M059J (cell line): ENCODE measurements at regions not wholly inside any gene's neighbourhood (a gene's known extent, or its start where the extent isn't known, plus 50 kb on each side); places are given as distances from the start of the nearest gene placed in this dataset.
"Not testable (repeated sequence)": the region's sequence is repeated elsewhere in the genome, so short reads cannot be mapped to it uniquely, and the experiment has no call there.

Experiments used
- DNase-seq: peaks from one replicate; pipeline ENCODE4 v3.0.0-alpha.2; 2012; ENCODE audit warnings: low read depth

- peak; percentile 19 for DNase-seq
Observed at GRCh38 chr5:147081311-147081764, 153.5 kb upstream of the STK32A start.

- DNase-seq, result no peak
Observed at GRCh38 chr5:147084702-147085101, 150.1 kb upstream of the STK32A start.

- no peak for DNase-seq
Observed at GRCh38 chr5:147085409-147085808, 149.4 kb upstream of the STK32A start.

GRCh38 chr5:147092044-147092443 is 142.8 kb upstream of the STK32A start:
- no peak for DNase-seq

GRCh38 chr5:147093138-147093537 is 141.7 kb upstream of the STK32A start:
- no peak for DNase-seq

GRCh38 chr5:147095740-147096139 is 139.1 kb upstream of the STK32A start:
- DNase-seq, result no peak

GRCh38 chr5:147098233-147098790 is 136.5 kb upstream of the STK32A start:
- peak; percentile 61 for DNase-seq

- DNase-seq, result peak; percentile 37
Observed at GRCh38 chr5:147101659-147102369, 133.0 kb upstream of the STK32A start.

- DNase-seq, result no peak
Observed at GRCh38 chr5:147112899-147113298, 121.9 kb upstream of the STK32A start.

- DNase-seq, result no peak
Observed at GRCh38 chr5:147113967-147114366, 120.9 kb upstream of the STK32A start.

GRCh38 chr5:147139759-147140158 is 95.1 kb upstream of the STK32A start:
- DNase-seq, result not testable (repeated sequence)

GRCh38 chr5:147140558-147140957 is 94.3 kb upstream of the STK32A start:
- no peak for DNase-seq

GRCh38 chr5:147141580-147141979 is 93.2 kb upstream of the STK32A start:
- DNase-seq, result not testable (repeated sequence)

- DNase-seq, result no peak
Observed at GRCh38 chr5:147143215-147143614, 91.6 kb upstream of the STK32A start.

- DNase-seq, result no peak
Observed at GRCh38 chr5:147145328-147145727, 89.5 kb upstream of the STK32A start.

- DNase-seq, result no peak
Observed at GRCh38 chr5:147148715-147149114, 86.1 kb upstream of the STK32A start.

- DNase-seq, result no peak
Observed at GRCh38 chr5:147152086-147152485, 82.7 kb upstream of the STK32A start.

- no peak for DNase-seq
Observed at GRCh38 chr5:147154809-147155208, 80.0 kb upstream of the STK32A start.

- DNase-seq, result no peak
Observed at GRCh38 chr5:147156012-147156411, 78.8 kb upstream of the STK32A start.

- peak; percentile 6 for DNase-seq
Observed at GRCh38 chr5:147160902-147161700, 73.7 kb upstream of the STK32A start.

GRCh38 chr5:147162740-147163139 is 72.1 kb upstream of the STK32A start:
- DNase-seq, result no peak

- DNase-seq, result no peak
Observed at GRCh38 chr5:147167529-147167928, 67.3 kb upstream of the STK32A start.
